ENCODE measurements at regions not wholly inside any gene's neighbourhood (a gene's known extent, or its start where the extent isn't known, plus 50 kb on each side); places are given as distances from the start of the nearest gene placed in this dataset.

- no peak for TF ChIP-seq POLR2A (IDR thresholded peaks at IDR 0.05)
- TF ChIP-seq CTCF (IDR thresholded peaks at IDR 0.05) = no peak
- 77 to 80% methylated on average over 1 of the region's 1 CpG for WGBS, 2 donors
- ATAC-seq = no peak
- intact Hi-C loops (cut with DNase I) = no loop called here
- no peak overlapping the region for H3K4me3 ChIP-seq
- no peak overlapping the region for H3K27ac ChIP-seq
- no peaks in the 10 kb centered on the region for H3K4me1 ChIP-seq
- H3K27me3 ChIP-seq = no peaks in the 10 kb centered on the region
- DNase-seq = no peak
- H3K36me3 ChIP-seq (replicated peaks in 1 of 2; ENCODE audit: insufficient read depth in 1 of 2, low read depth in 2 of 2) = no peaks in the 10 kb centered on the region
- no peaks in the 10 kb centered on the region for H3K9me3 ChIP-seq
Measured at GRCh38 chr2:166625670-166626069, 131.6 kb upstream of the SCN7A start.

GRCh38 chr2:166614503-166614902 lies 120.5 kb upstream of the SCN7A start:
- no peaks in the 10 kb centered on the region for H3K9me3 ChIP-seq
- no peaks in the 10 kb centered on the region for H3K4me1 ChIP-seq
- TF ChIP-seq POLR2A (IDR thresholded peaks at IDR 0.05) = no peak
- no peak for TF ChIP-seq CTCF (IDR thresholded peaks at IDR 0.05)
- DNase-seq = no peak
- H3K36me3 ChIP-seq (replicated peaks in 1 of 2; ENCODE audit: insufficient read depth in 1 of 2, low read depth in 2 of 2) = no peaks in the 10 kb centered on the region
- no peak overlapping the region for H3K4me3 ChIP-seq
- ATAC-seq = no peak
- no peaks in the 10 kb centered on the region for H3K27me3 ChIP-seq
- H3K27ac ChIP-seq = no peak overlapping the region
- intact Hi-C loops (cut with DNase I) = no loop called here

GRCh38 chr2:166614029-166614428 lies 120.0 kb upstream of the SCN7A start:
- Histone ChIP-seq H3K4me3 (no peak overlapping the region), H3K4me1 (no peaks in the 10 kb centered on the region), H3K27ac (no peak overlapping the region), H3K27me3 (no peaks in the 10 kb centered on the region), H3K36me3 (replicated peaks in 1 of 2; ENCODE audit: insufficient read depth in 1 of 2, low read depth in 2 of 2) (no peaks in the 10 kb centered on the region), H3K9me3 (no peaks in the 10 kb centered on the region)
- no peak for TF ChIP-seq POLR2A (IDR thresholded peaks at IDR 0.05)
- TF ChIP-seq CTCF (IDR thresholded peaks at IDR 0.05) = no peak
- DNase-seq (no peak), ATAC-seq (no peak)
- intact Hi-C loops (cut with DNase I) = no loop called here
- 17 to 35% methylated on average over 4 of the region's 4 CpGs for WGBS, 2 donors

- intact Hi-C loops (cut with DNase I) = no loop called here
- Histone ChIP-seq H3K9me3 (no peaks in the 10 kb centered on the region), H3K36me3 (replicated peaks in 1 of 2; ENCODE audit: insufficient read depth in 1 of 2, low read depth in 2 of 2) (no peaks in the 10 kb centered on the region), H3K4me1 (no peaks in the 10 kb centered on the region), H3K27ac (no peak overlapping the region), H3K27me3 (no peaks in the 10 kb centered on the region), H3K4me3 (no peak overlapping the region)
- WGBS, 2 donors = 48 to 55% methylated on average over 1 of the region's 1 CpG
- ATAC-seq (no peak), DNase-seq (no peak)
- no peak for TF ChIP-seq CTCF (IDR thresholded peaks at IDR 0.05)
- TF ChIP-seq POLR2A (IDR thresholded peaks at IDR 0.05) = no peak
Measured at GRCh38 chr2:166613226-166613625, 119.2 kb upstream of the SCN7A start.

- Histone ChIP-seq H3K4me3 (no peak overlapping the region), H3K36me3 (replicated peaks in 1 of 2; ENCODE audit: insufficient read depth in 1 of 2, low read depth in 2 of 2) (no peaks in the 10 kb centered on the region), H3K9me3 (no peaks in the 10 kb centered on the region), H3K27ac (no peak overlapping the region), H3K27me3 (no peaks in the 10 kb centered on the region), H3K4me1 (no peaks in the 10 kb centered on the region)
- intact Hi-C loops (cut with DNase I) = no loop called here
- WGBS, 2 donors = 58 to 67% methylated on average over 6 of the region's 6 CpGs
- TF ChIP-seq POLR2A (IDR thresholded peaks at IDR 0.05) = no peak
- TF ChIP-seq CTCF (IDR thresholded peaks at IDR 0.05) = no peak
- ATAC-seq (no peak), DNase-seq (no peak)
Measured at GRCh38 chr2:166612214-166612613, 118.2 kb upstream of the SCN7A start.

Measured in body of pancreas (tissue), 4 donors.